IMR-90 (cell line): ENCODE measurements at regions not wholly inside any gene's neighbourhood (a gene's known extent, or its start where the extent isn't known, plus 50 kb on each side); places are given as distances from the start of the nearest gene placed in this dataset.

Experiments used
- ATAC-seq: fragments of 200-7000 bp; cut with Tn5 transposase; 2 replicates; pipeline ENCODE4 v1.9.1; 2020; ENCODE audit warnings: low read depth, mild to moderate bottlenecking, moderate library complexity
- BruUV-seq: library from RNA; stranded (reverse); fragments of 400-500 nt; replicated peaks from 2 replicates; lab custom pipeline; 2021; lab: Mats Ljungman, UMichigan
- CTCF ChIA-PET: fragments of 300-600 bp; formaldehyde crosslinking; extraction: SDS; loops from one replicate; lab custom pipeline; 2021; ENCODE audit warnings: antibody characterized with exemption; lab: Yijun Ruan, JAX
- POLR2A ChIA-PET: fragments of 300-600 bp; sonication (Branson Sonifier 250); formaldehyde crosslinking; loops from one replicate; lab custom pipeline; 2022; ENCODE audit warnings: antibody characterized with exemption; ENCODE audit not compliant: unreplicated experiment; lab: Charles Lee
- DNase-seq: peaks from one replicate; pipeline ENCODE4 v3.0.0; 2013
- H2AFZ ChIP-seq: replicated peaks from 2 replicates; pipeline ENCODE3; 2013; ENCODE audit warnings: low read length, mild to moderate bottlenecking; ENCODE audit not compliant: poor library complexity
- H2AK5ac ChIP-seq: 2 replicates; pipeline ENCODE4 v1.6.1; 2013; ENCODE audit warnings: low read depth, low read length, inconsistent platforms
- H2AK9ac ChIP-seq: replicated peaks from 2 replicates; pipeline ENCODE3; 2013; ENCODE audit warnings: mild to moderate bottlenecking, low read depth, low read length, moderate library complexity; ENCODE audit not compliant: poor library complexity
- H2BK120ac ChIP-seq: 2 replicates; pipeline ENCODE4 v1.6.1; 2013; ENCODE audit warnings: low read depth, low read length, inconsistent platforms
- H2BK15ac ChIP-seq: 3 replicates; pipeline ENCODE4 v1.6.1; 2013; ENCODE audit warnings: low read depth, low read length, inconsistent platforms
- H2BK20ac ChIP-seq: 2 replicates; pipeline ENCODE4 v1.6.1; 2013; ENCODE audit warnings: low read depth, mild to moderate bottlenecking, inconsistent platforms, low read length, moderate library complexity
- H2BK5ac ChIP-seq: 2 replicates; pipeline ENCODE4 v1.6.1; 2013; ENCODE audit warnings: mild to moderate bottlenecking, low read depth, low read length, inconsistent platforms; ENCODE audit not compliant: poor library complexity, severe bottlenecking
- H3K14ac ChIP-seq: replicated peaks from 2 replicates; pipeline ENCODE4 v1.6.1; 2013; ENCODE audit warnings: low read depth, low read length, inconsistent platforms
- H3K18ac ChIP-seq: 2 replicates; pipeline ENCODE4 v1.6.1; 2013; ENCODE audit warnings: low read depth, low read length, control low read depth
- H3K23ac ChIP-seq: 2 replicates; pipeline ENCODE4 v1.6.1; 2013; ENCODE audit warnings: low read depth, low read length, inconsistent platforms
- H3K27ac ChIP-seq: 2 replicates; pipeline ENCODE4 v1.5.1; 2013; ENCODE audit warnings: mild to moderate bottlenecking, control low read depth, low read length; ENCODE audit not compliant: insufficient read depth
- H3K27me3 ChIP-seq: 2 replicates; pipeline ENCODE4 v1.6.1; 2013; ENCODE audit warnings: low read length; ENCODE audit not compliant: control insufficient read depth, insufficient read depth
- H3K36me3 ChIP-seq: 2 replicates; pipeline ENCODE4 v1.6.1; 2013; ENCODE audit warnings: low read length, mixed read lengths; ENCODE audit not compliant: control insufficient read depth, insufficient read depth
- H3K4ac ChIP-seq: 2 replicates; pipeline ENCODE4 v1.6.1; 2013; ENCODE audit warnings: low read depth, low read length, inconsistent platforms
- H3K4me1 ChIP-seq: 2 replicates; pipeline ENCODE4 v1.6.1; 2013; ENCODE audit warnings: low read length, mixed read lengths; ENCODE audit not compliant: control insufficient read depth, insufficient read depth
- H3K4me2 ChIP-seq: 2 replicates; pipeline ENCODE4 v1.6.1; 2013; ENCODE audit warnings: low read depth, mild to moderate bottlenecking, control low read depth, low read length, moderate library complexity
- H3K4me3 ChIP-seq: 2 replicates; pipeline ENCODE4 v1.5.1; 2013; ENCODE audit warnings: low read depth, mild to moderate bottlenecking, control low read depth, low read length, moderate library complexity; ENCODE audit not compliant: insufficient read depth
- H3K56ac ChIP-seq: 2 replicates; pipeline ENCODE4 v1.6.1; 2013; ENCODE audit warnings: low read length, inconsistent platforms; ENCODE audit not compliant: insufficient read depth; ENCODE audit errors: extremely low read depth
- H3K79me1 ChIP-seq, 2 experiments: 2 replicates each; pipeline ENCODE4 v1.6.1; 2013; ENCODE audit warnings: low read length in 2 of 2, inconsistent platforms in 1 of 2, low read depth in 1 of 2
- H3K9ac ChIP-seq: 2 replicates; pipeline ENCODE4 v1.6.1; 2013; ENCODE audit warnings: low read depth, low read length, control low read depth
- H3K9me1 ChIP-seq: 2 replicates; pipeline ENCODE4 v1.6.1; 2013; ENCODE audit warnings: low read length, inconsistent platforms; ENCODE audit not compliant: insufficient read depth
- H3K9me3 ChIP-seq: 2 replicates; pipeline ENCODE4 v1.6.1; 2013; ENCODE audit warnings: low read length; ENCODE audit not compliant: control insufficient read depth, insufficient read depth
- H4K20me1 ChIP-seq: 2 replicates; pipeline ENCODE4 v1.6.1; 2013; ENCODE audit warnings: low read length, inconsistent platforms; ENCODE audit not compliant: insufficient read depth
- H4K5ac ChIP-seq: 2 replicates; pipeline ENCODE4 v1.6.1; 2013; ENCODE audit warnings: mild to moderate bottlenecking, low read depth, low read length, control low read depth
- H4K8ac ChIP-seq, 2 experiments: 2 replicates each; pipeline ENCODE4 v1.6.1; 2013; ENCODE audit warnings: low read depth in 2 of 2, low read length in 2 of 2, control low read depth in 1 of 2, inconsistent platforms in 1 of 2
- H4K91ac ChIP-seq: 2 replicates; pipeline ENCODE4 v1.6.1; 2013; ENCODE audit warnings: low read depth, low read length, inconsistent platforms; ENCODE audit not compliant: insufficient read depth
- BHLHE40 ChIP-seq: fragments of 150-350 bp; IDR thresholded peaks from 2 replicates; pipeline ENCODE4 v1.6.1; 2016; ENCODE audit warnings: mild to moderate bottlenecking, low read depth, low read length
- CHD1 ChIP-seq: IDR thresholded peaks from 2 replicates; pipeline ENCODE4 v1.6.1; 2012; ENCODE audit warnings: low read depth, low read length, improper control_type of control experiment
- FOS ChIP-seq: fragments of 150-350 bp; IDR thresholded peaks from 2 replicates; pipeline ENCODE4 v1.6.1; 2016; ENCODE audit warnings: low read depth, low read length
- POLR2A ChIP-seq: IDR thresholded peaks from 2 replicates; pipeline ENCODE4 v1.6.1; 2012; ENCODE audit warnings: mild to moderate bottlenecking, low read depth, low read length
- RAD21 ChIP-seq: IDR thresholded peaks from 2 replicates; pipeline ENCODE4 v1.6.1; 2012; ENCODE audit warnings: low read length, improper control_type of control experiment
- RCOR1 ChIP-seq: IDR thresholded peaks from 2 replicates; pipeline ENCODE4 v1.6.1; 2012; ENCODE audit warnings: mild to moderate bottlenecking, low read length, improper control_type of control experiment; ENCODE audit not compliant: insufficient replicate concordance
- WGBS, 2 experiments: methylation state at CpG; one replicate each; pipeline versions ENCODE4 v1.1.5 to v1.1.7; 2013; ENCODE audit warnings: missing lambda C conversion rate in 2 of 2; ENCODE audit not compliant: insufficient read length in 1 of 2; ENCODE audit errors: extremely low coverage in 2 of 2; 5-methylcytosine and 5-hydroxymethylcytosine counted together
- dilution Hi-C: fragments of 300-500 bp; cut with HindIII; formaldehyde crosslinking; loops from one replicate; pipeline ENCODE4 v1.14.3; 2018; ENCODE audit warnings: low sequenced_read_pairs; ENCODE audit not compliant: unreplicated experiment
- in situ Hi-C: fragments of 300-500 bp; cut with MboI; formaldehyde crosslinking; loops from 3 replicates; pipeline ENCODE4 v1.14.3; 2019; ENCODE audit warnings: low sequenced_read_pairs, inconsistent platforms, mixed read lengths
- intact Hi-C: fragments of 100-400 bp; cut with micrococcal nuclease; formaldehyde crosslinking; loops from 2 replicates; pipeline ENCODE4 v1.10.0; 2022
- TF ChIP-seq, protein P1 (sequence below): fragments of 150-350 bp; IDR thresholded peaks from 2 replicates; pipeline ENCODE4 v1.6.1; 2017; ENCODE audit warnings: mild to moderate bottlenecking, antibody characterized with exemption, low read length, low read depth
- TF ChIP-seq, protein P2 (sequence below): conservative IDR thresholded peaks from 2 replicates; pipeline ENCODE4 v1.5.1; 2012; ENCODE audit warnings: mild to moderate bottlenecking, low read depth, low read length, improper control_type of control experiment
- TF ChIP-seq, protein P3 (sequence below): fragments of 150-350 bp; IDR thresholded peaks from 2 replicates; pipeline ENCODE4 v1.6.1; 2016; ENCODE audit warnings: low read depth, mild to moderate bottlenecking, low read length, moderate library complexity, borderline replicate concordance

DNA sequence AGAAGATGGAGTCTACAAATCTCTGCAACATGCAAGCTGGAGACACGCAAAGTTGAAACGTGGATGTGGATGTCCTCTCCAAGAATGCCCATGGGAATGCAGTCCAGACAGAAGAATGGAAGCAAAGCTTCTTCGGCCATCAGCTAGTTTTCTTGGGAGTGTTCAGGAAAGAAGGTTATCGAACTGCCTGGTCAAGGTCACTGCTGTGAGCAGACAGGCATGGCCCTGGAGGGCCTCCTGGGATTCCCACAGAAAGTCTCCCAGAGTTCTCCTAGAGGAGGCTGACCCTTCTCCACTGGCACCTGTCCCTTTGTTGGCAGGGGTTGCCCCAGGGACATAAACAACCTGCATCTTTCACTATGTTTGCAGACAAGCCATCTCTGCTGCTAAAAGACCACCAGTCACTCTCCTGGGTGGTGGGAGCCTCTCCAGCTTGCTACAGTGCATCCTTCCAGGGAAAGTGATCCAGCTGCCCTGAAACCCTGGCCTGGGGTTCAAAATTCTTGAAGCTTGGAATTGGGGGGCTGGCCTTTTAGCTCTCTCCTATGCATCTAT lies 265.8 kb downstream of the SYK start:
- Histone ChIP-seq H3K79me1 (no peaks in the 10 kb centered on the region), H2BK120ac (no peak overlapping the region), H3K9me1 (0 out of 2 replicates have a peak, but pooled peaks cover under 1% of the 10 kb centered on the region), H2BK15ac (no peak overlapping the region), H2AFZ (no peak overlapping the region), H3K4me2 (no peak overlapping the region), H3K27ac (no peak overlapping the region), H3K4ac (no peak overlapping the region), H3K23ac (no peak overlapping the region), H4K20me1 (no peaks in the 10 kb centered on the region; the same call in 1 of the 2 replicates), H3K9me3 (peaks cover 2% of the 10 kb centered on the region; the same call in 1 of the 2 replicates), H3K9ac (no peak overlapping the region), H3K27me3 (no peaks in the 10 kb centered on the region), H4K5ac (no peak overlapping the region), H4K8ac (no peak overlapping the region), H3K4me1 (peaks cover 11% of the 10 kb centered on the region), H4K91ac (no peak overlapping the region), H2BK20ac (no peak overlapping the region), H3K4me3 (no peak overlapping the region), H3K36me3 (no peaks in the 10 kb centered on the region), H3K56ac (no peak overlapping the region), H2AK5ac (no peak overlapping the region), H3K14ac (no peak overlapping the region), H2AK9ac (no peak overlapping the region), H3K18ac (no peak overlapping the region), H2BK5ac (no peak overlapping the region)
- intact Hi-C loops (no loop called here), in situ Hi-C loops (no loop called here), dilution Hi-C loops (no loop called here)
- POLR2A ChIA-PET: no interaction called here
- 96% methylated on average over 4 of the region's 4 CpGs; no CpG with 5 or more reads in 1 of the 2 experiments for WGBS, 2 experiments
- CTCF ChIA-PET: no interaction called here
- TF ChIP-seq RAD21: no peak
- no peak for TF ChIP-seq POLR2A
- no peak for TF ChIP-seq FOS
- no peak for TF ChIP-seq RCOR1
- TF ChIP-seq CHD1: no peak
- TF ChIP-seq, protein P1, sequence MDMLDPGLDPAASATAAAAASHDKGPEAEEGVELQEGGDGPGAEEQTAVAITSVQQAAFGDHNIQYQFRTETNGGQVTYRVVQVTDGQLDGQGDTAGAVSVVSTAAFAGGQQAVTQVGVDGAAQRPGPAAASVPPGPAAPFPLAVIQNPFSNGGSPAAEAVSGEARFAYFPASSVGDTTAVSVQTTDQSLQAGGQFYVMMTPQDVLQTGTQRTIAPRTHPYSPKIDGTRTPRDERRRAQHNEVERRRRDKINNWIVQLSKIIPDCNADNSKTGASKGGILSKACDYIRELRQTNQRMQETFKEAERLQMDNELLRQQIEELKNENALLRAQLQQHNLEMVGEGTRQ: no peak
- TF ChIP-seq, protein P2, sequence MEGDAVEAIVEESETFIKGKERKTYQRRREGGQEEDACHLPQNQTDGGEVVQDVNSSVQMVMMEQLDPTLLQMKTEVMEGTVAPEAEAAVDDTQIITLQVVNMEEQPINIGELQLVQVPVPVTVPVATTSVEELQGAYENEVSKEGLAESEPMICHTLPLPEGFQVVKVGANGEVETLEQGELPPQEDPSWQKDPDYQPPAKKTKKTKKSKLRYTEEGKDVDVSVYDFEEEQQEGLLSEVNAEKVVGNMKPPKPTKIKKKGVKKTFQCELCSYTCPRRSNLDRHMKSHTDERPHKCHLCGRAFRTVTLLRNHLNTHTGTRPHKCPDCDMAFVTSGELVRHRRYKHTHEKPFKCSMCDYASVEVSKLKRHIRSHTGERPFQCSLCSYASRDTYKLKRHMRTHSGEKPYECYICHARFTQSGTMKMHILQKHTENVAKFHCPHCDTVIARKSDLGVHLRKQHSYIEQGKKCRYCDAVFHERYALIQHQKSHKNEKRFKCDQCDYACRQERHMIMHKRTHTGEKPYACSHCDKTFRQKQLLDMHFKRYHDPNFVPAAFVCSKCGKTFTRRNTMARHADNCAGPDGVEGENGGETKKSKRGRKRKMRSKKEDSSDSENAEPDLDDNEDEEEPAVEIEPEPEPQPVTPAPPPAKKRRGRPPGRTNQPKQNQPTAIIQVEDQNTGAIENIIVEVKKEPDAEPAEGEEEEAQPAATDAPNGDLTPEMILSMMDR: no peak
- TF ChIP-seq, protein P3, sequence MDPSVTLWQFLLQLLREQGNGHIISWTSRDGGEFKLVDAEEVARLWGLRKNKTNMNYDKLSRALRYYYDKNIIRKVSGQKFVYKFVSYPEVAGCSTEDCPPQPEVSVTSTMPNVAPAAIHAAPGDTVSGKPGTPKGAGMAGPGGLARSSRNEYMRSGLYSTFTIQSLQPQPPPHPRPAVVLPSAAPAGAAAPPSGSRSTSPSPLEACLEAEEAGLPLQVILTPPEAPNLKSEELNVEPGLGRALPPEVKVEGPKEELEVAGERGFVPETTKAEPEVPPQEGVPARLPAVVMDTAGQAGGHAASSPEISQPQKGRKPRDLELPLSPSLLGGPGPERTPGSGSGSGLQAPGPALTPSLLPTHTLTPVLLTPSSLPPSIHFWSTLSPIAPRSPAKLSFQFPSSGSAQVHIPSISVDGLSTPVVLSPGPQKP: no peak
- TF ChIP-seq BHLHE40: no peak
- no TSS peak for BruUV-seq
- ATAC-seq: no peak
- no peak for DNase-seq
